PC-3 (cell line): ENCODE measurements at regions not wholly inside any gene's neighbourhood (a gene's known extent, or its start where the extent isn't known, plus 50 kb on each side); places are given as distances from the start of the nearest gene placed in this dataset.
A peak's percentile ranks its signal among the peaks of the same experiment; 100 is the strongest.

Source experiments
- ATAC-seq: fragments of 200-7000 bp; cut with Tn5 transposase; 2 replicates; pipeline ENCODE4 v1.9.1; 2020; ENCODE audit warnings: mild to moderate bottlenecking, moderate library complexity
- BruUV-seq: library from RNA; stranded (reverse); fragments of 400-500 nt; replicated peaks from 2 replicates; lab custom pipeline; 2021; lab: Mats Ljungman, UMichigan
- CTCF ChIA-PET: fragments of 300-600 bp; sonication (Branson Sonifier 250); formaldehyde crosslinking; loops from one replicate; lab custom pipeline; 2022; ENCODE audit warnings: antibody characterized with exemption; lab: Charles Lee
- POLR2A ChIA-PET: fragments of 300-600 bp; sonication (Branson Sonifier 250); formaldehyde crosslinking; loops from one replicate; lab custom pipeline; 2022; ENCODE audit warnings: antibody characterized with exemption; ENCODE audit not compliant: unreplicated experiment; lab: Charles Lee
- DNase-seq: peaks from one replicate; pipeline ENCODE4 v3.0.0-alpha.2; 2015
- H2AFZ ChIP-seq: fragments of 300-600 bp; sonication (generic); 2 replicates; pipeline ENCODE4 v1.6.0; 2016; ENCODE audit warnings: antibody characterized with exemption, low read length
- H3F3A ChIP-seq: fragments of 300-600 bp; sonication (generic); one replicate; pipeline ENCODE4 v1.6.0; 2017; ENCODE audit warnings: antibody characterized with exemption, low read length, control low read depth, mild to moderate bottlenecking; ENCODE audit not compliant: unreplicated experiment
- H3K27ac ChIP-seq: fragments of 300-600 bp; sonication (generic); 2 replicates; pipeline ENCODE4 v1.5.1; 2016; ENCODE audit warnings: mild to moderate bottlenecking, low read length
- H3K27me3 ChIP-seq: fragments of 300-600 bp; sonication (generic); 2 replicates; pipeline ENCODE4 v1.6.1; 2016; ENCODE audit warnings: low read length, mixed read lengths
- H3K36me3 ChIP-seq: fragments of 300-600 bp; sonication (generic); 2 replicates; pipeline ENCODE4 v1.6.1; 2016; ENCODE audit warnings: low read depth, mixed run types, low read length, mixed read lengths
- H3K4me1 ChIP-seq: fragments of 300-600 bp; sonication (generic); 2 replicates; pipeline ENCODE4 v1.5.1; 2016; ENCODE audit warnings: low read length; ENCODE audit not compliant: insufficient read depth
- H3K4me2 ChIP-seq: fragments of 300-600 bp; sonication (generic); 2 replicates; pipeline ENCODE4 v1.6.0; 2016; ENCODE audit warnings: low read length
- H3K4me3 ChIP-seq: fragments of 300-600 bp; sonication (generic); 2 replicates; pipeline ENCODE4 v1.5.1; 2016; ENCODE audit warnings: mild to moderate bottlenecking, low read length, mixed read lengths
- H3K79me2 ChIP-seq: fragments of 300-600 bp; sonication (generic); 2 replicates; pipeline ENCODE4 v1.6.1; 2017; ENCODE audit warnings: low read length, mixed read lengths
- H3K9ac ChIP-seq: fragments of 300-600 bp; sonication (generic); 2 replicates; pipeline ENCODE4 v1.6.0; 2016; ENCODE audit warnings: mild to moderate bottlenecking, low read length
- H3K9me2 ChIP-seq: fragments of 300-600 bp; sonication (generic); replicated peaks from 2 replicates; pipeline ENCODE4 v1.6.1; 2016; ENCODE audit warnings: mixed run types, low read length, mixed read lengths
- H3K9me3 ChIP-seq: fragments of 300-600 bp; sonication (generic); 2 replicates; pipeline ENCODE4 v1.6.1; 2016; ENCODE audit warnings: low read length, mixed read lengths
- H4K20me1 ChIP-seq: fragments of 300-600 bp; sonication (generic); 2 replicates; pipeline ENCODE4 v1.6.1; 2016; ENCODE audit warnings: low read length, mixed read lengths
- CTCF ChIP-seq: fragments of 300-600 bp; sonication (generic); conservative IDR thresholded peaks from 2 replicates; pipeline ENCODE4 v1.5.1; 2017; ENCODE audit warnings: antibody characterized with exemption, low read depth, mild to moderate bottlenecking, low read length
- EZH2 ChIP-seq: fragments of 300-600 bp; sonication (generic); IDR thresholded peaks from one replicate; pipeline ENCODE4 v1.6.1; 2017; ENCODE audit warnings: antibody characterized with exemption, mild to moderate bottlenecking, low read length; ENCODE audit not compliant: unreplicated experiment
- EZH2phosphoT487 ChIP-seq: fragments of 300-600 bp; sonication (generic); IDR thresholded peaks from 2 replicates; pipeline ENCODE4 v1.6.1; 2018; ENCODE audit warnings: mild to moderate bottlenecking, antibody characterized with exemption, low read length, borderline replicate concordance
- intact Hi-C: fragments of 100-400 bp; cut with micrococcal nuclease; formaldehyde crosslinking; loops from 2 replicates; pipeline ENCODE4 v1.9.0; 2023

GRCh38 chr1:115458426-115459114 is 120.5 kb upstream of the NGF start:
- ChIA-PET POLR2A (no interaction called here), CTCF (interaction anchor here (0.6 kb wide), 1 partner anchor 315 kb away, joined by 3 read pairs; no protein-coding TSS in a partner anchor)
- no peaks in the 10 kb centered on the region for H3K27me3 ChIP-seq
- H3K4me1 ChIP-seq: peaks cover 36% of the 10 kb centered on the region
- no peaks in the 10 kb centered on the region for H3F3A ChIP-seq
- peak overlapping the region; percentile 31; the same call in 1 of the 2 replicates for H2AFZ ChIP-seq
- H3K36me3 ChIP-seq: no peaks in the 10 kb centered on the region
- H3K9me2 ChIP-seq: no peaks in the 10 kb centered on the region
- no peaks in the 10 kb centered on the region for H3K9me3 ChIP-seq
- H3K9ac ChIP-seq: no peak overlapping the region
- H3K27ac ChIP-seq: peak overlapping the region; percentile 57
- H3K4me3 ChIP-seq: no peak overlapping the region
- intact Hi-C loops: no loop called here
- TF ChIP-seq EZH2phosphoT487 (no peak), EZH2 (no peak), CTCF (no peak)
- no TSS peak for BruUV-seq
- H3K4me2 ChIP-seq: peak overlapping the region; percentile 61
- no peaks in the 10 kb centered on the region for H4K20me1 ChIP-seq
- ATAC-seq: peak; percentile 47
- no peaks in the 10 kb centered on the region for H3K79me2 ChIP-seq
- peak; percentile 84 for DNase-seq

GRCh38 chr1:115457289-115457688 is 119.2 kb upstream of the NGF start:
- Histone ChIP-seq H3K4me3 (no peak overlapping the region), H3K4me1 (peaks cover 46% of the 10 kb centered on the region), H3K79me2 (no peaks in the 10 kb centered on the region), H3K4me2 (no peak overlapping the region), H3K36me3 (no peaks in the 10 kb centered on the region), H2AFZ (no peak overlapping the region), H3K27me3 (no peaks in the 10 kb centered on the region), H3K9ac (no peak overlapping the region), H4K20me1 (no peaks in the 10 kb centered on the region), H3F3A (no peaks in the 10 kb centered on the region), H3K9me2 (no peaks in the 10 kb centered on the region), H3K9me3 (no peaks in the 10 kb centered on the region), H3K27ac (no peak overlapping the region)
- intact Hi-C loops: no loop called here
- BruUV-seq: no TSS peak
- no peak for TF ChIP-seq EZH2phosphoT487
- TF ChIP-seq EZH2: no peak
- TF ChIP-seq CTCF: no peak
- DNase-seq (no peak), ATAC-seq (no peak)
- ChIA-PET CTCF (no interaction called here), POLR2A (no interaction called here)

- H3K27me3 ChIP-seq: no peaks in the 10 kb centered on the region
- no peaks in the 10 kb centered on the region for H3K79me2 ChIP-seq
- POLR2A ChIA-PET: no interaction called here
- DNase-seq (peak; percentile 60), ATAC-seq (peak; percentile 29; the same call in 1 of the 2 replicates)
- TF ChIP-seq CTCF (no peak), EZH2 (no peak), EZH2phosphoT487 (no peak)
- BruUV-seq: no TSS peak
- H3K36me3 ChIP-seq: no peaks in the 10 kb centered on the region
- no peak overlapping the region for H3K9ac ChIP-seq
- H4K20me1 ChIP-seq: no peaks in the 10 kb centered on the region
- H2AFZ ChIP-seq: peak overlapping the region; percentile 10
- 0 out of 2 replicates have a peak overlapping the region, but pooled peaks have one; percentile 12 for H3K27ac ChIP-seq
- peak overlapping the region; percentile 40 for H3K4me2 ChIP-seq
- intact Hi-C loops: no loop called here
- H3K9me2 ChIP-seq: no peaks in the 10 kb centered on the region
- no peak overlapping the region for H3K4me3 ChIP-seq
- H3F3A ChIP-seq: no peaks in the 10 kb centered on the region
- H3K9me3 ChIP-seq: no peaks in the 10 kb centered on the region
- CTCF ChIA-PET: no interaction called here
- peaks cover 46% of the 10 kb centered on the region for H3K4me1 ChIP-seq
These were observed 118.5 kb upstream of the NGF start for GRCh38 chr1:115456441-115456961.
